Thyroid gland (tissue), 4 donors: ENCODE measurements at regions not wholly inside any gene's neighbourhood (a gene's known extent, or its start where the extent isn't known, plus 50 kb on each side); places are given as distances from the start of the nearest gene placed in this dataset.

Experiments used
- DNase-seq, 2 donors: peaks; one replicate each; pipeline ENCODE4 v3.0.0-alpha.2; 2019
- H3K27ac ChIP-seq, 3 donors: fragments of 200-600 bp; sonication (generic); 1 replicate in 2 of 3; 2 replicates in 1 of 3; pipeline ENCODE4 v1.5.1; 2016 to 2019; ENCODE audit warnings: mild to moderate bottlenecking in 1 of 3, moderate library complexity in 1 of 3
- H3K27me3 ChIP-seq: fragments of 200-600 bp; sonication (generic); one replicate; pipeline ENCODE4 v1.5.1; 2019
- H3K36me3 ChIP-seq, 2 donors: fragments of 200-600 bp; sonication (generic); one replicate each; pipeline ENCODE4 v1.5.1; 2016 to 2019
- H3K4me1 ChIP-seq, 2 donors: fragments of 200-600 bp; sonication (generic); one replicate each; pipeline ENCODE4 v1.5.1; 2017 to 2019
- H3K4me3 ChIP-seq, 3 donors: fragments of 200-600 bp; sonication (generic); replicated peaks in 1 of 3; 1 replicate in 2 of 3; 2 replicates in 1 of 3; pipeline ENCODE4 v1.5.1; 2016; ENCODE audit warnings: mild to moderate bottlenecking in 1 of 3
- H3K9me3 ChIP-seq: fragments of 200-600 bp; sonication (generic); one replicate; pipeline ENCODE4 v1.5.1; 2017
- POLR2A ChIP-seq, 2 donors: fragments of 450-650 bp; IDR thresholded peaks; one replicate each; pipeline ENCODE4 v1.6.1; 2017; ENCODE audit warnings: antibody characterized with exemption in 2 of 2, mild to moderate bottlenecking in 2 of 2, moderate library complexity in 1 of 2
- WGBS, 2 donors: methylation state at CpG; one replicate each; pipeline ENCODE4 v1.1.5; 2017; 5-methylcytosine and 5-hydroxymethylcytosine counted together
- intact Hi-C: fragments of 100-400 bp; cut with DNase I; formaldehyde crosslinking; loops from one replicate; pipeline ENCODE4 v1.15.1; 2023
- TF ChIP-seq, protein P1 (sequence below), 6 experiments: fragments of 200-600 bp in 3 of 6; fragments of 450-650 bp in 3 of 6; sonication (generic) in 3 of 6; IDR thresholded peaks; one replicate each; pipeline ENCODE4 v1.5.1; 2016 to 2019; ENCODE audit warnings: antibody characterized with exemption in 6 of 6, mild to moderate bottlenecking in 2 of 6, inconsistent platforms in 1 of 6, moderate library complexity in 1 of 6

DNA sequence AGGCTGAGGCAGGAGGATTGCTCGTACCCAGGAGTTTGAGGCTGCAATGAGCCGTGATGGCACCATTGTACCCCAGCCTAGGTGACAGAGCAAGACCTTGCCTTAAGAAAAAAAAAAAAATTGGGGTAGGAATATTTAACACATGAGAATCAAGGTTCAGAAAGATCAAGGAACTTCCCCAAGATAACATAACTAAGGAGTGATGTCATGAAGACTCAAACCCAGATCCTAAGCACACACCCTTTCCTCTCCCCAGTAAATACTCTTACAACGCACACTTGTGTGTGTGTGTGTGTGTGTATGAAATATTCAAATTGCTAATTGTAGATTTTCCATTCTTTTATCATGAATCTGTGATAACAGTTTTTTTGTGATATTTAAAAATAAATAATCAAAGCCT, 90.6 kb upstream of the NUDT4 start:
- TF ChIP-seq, protein P1, sequence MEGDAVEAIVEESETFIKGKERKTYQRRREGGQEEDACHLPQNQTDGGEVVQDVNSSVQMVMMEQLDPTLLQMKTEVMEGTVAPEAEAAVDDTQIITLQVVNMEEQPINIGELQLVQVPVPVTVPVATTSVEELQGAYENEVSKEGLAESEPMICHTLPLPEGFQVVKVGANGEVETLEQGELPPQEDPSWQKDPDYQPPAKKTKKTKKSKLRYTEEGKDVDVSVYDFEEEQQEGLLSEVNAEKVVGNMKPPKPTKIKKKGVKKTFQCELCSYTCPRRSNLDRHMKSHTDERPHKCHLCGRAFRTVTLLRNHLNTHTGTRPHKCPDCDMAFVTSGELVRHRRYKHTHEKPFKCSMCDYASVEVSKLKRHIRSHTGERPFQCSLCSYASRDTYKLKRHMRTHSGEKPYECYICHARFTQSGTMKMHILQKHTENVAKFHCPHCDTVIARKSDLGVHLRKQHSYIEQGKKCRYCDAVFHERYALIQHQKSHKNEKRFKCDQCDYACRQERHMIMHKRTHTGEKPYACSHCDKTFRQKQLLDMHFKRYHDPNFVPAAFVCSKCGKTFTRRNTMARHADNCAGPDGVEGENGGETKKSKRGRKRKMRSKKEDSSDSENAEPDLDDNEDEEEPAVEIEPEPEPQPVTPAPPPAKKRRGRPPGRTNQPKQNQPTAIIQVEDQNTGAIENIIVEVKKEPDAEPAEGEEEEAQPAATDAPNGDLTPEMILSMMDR (IDR thresholded peaks at IDR 0.05) = no peak
- no peak for TF ChIP-seq POLR2A (IDR thresholded peaks at IDR 0.05)
- no peak for DNase-seq
- 92 to 96% methylated on average over 3 of the region's 3 CpGs for WGBS, 2 donors

DNA sequence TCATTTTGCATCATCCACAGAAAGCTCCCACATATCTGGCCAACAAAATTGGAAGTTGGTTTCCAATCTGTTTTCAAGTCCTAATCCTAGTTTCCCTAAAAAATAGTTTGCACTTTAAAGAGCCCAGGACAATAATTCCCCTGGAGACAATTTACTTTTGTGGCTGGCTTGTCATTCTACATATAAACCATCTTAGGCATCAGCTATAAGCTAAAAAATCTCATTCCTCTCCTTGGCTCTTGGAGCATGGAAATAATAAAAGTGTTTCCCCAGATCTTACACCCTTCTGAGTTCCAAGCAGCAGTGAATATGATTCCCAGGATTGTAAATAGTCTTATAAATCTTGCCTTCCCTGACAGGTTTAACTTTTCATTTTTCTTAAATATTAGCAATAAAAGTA, 89.1 kb upstream of the NUDT4 start:
- TF ChIP-seq, protein P1 (IDR thresholded peaks at IDR 0.05) = no peak
- TF ChIP-seq POLR2A (IDR thresholded peaks at IDR 0.05) = no peak
- Histone ChIP-seq H3K4me3 (no peak overlapping the region), H3K27me3 (no peaks in the 10 kb centered on the region), H3K36me3 (no peaks in the 10 kb centered on the region), H3K4me1 (peaks cover 0 to 6% of the 10 kb centered on the region in 2 donors), H3K27ac (no peak overlapping the region), H3K9me3 (no peaks in the 10 kb centered on the region)
- intact Hi-C loops = no loop called here
- no peak for DNase-seq

More for the DNA sequence above, 90.6 kb upstream of the NUDT4 start:
- Histone ChIP-seq H3K27me3 (no peaks in the 10 kb centered on the region), H3K4me3 (no peak overlapping the region), H3K4me1 (no peaks in the 10 kb centered on the region), H3K9me3 (no peaks in the 10 kb centered on the region), H3K27ac (no peak overlapping the region), H3K36me3 (no peaks in the 10 kb centered on the region)
- intact Hi-C loops = no loop called here

GRCh38 chr12:93290391-93290790, 87.3 kb upstream of the NUDT4 start:
- TF ChIP-seq, protein P1 (IDR thresholded peaks at IDR 0.05) = no peak
- no peak for TF ChIP-seq POLR2A (IDR thresholded peaks at IDR 0.05)
- Histone ChIP-seq H3K27ac (no peak overlapping the region), H3K4me3 (no peak overlapping the region), H3K9me3 (no peaks in the 10 kb centered on the region), H3K27me3 (no peaks in the 10 kb centered on the region), H3K36me3 (no peaks in the 10 kb centered on the region), H3K4me1 (peaks cover 0 to 10% of the 10 kb centered on the region in 2 donors)
- DNase-seq = no peak
- 77 to 81% methylated on average over 7 of the region's 7 CpGs for WGBS, 2 donors
- intact Hi-C loops = no loop called here

GRCh38 chr12:93292213-93292612, 85.5 kb upstream of the NUDT4 start:
- H3K36me3 ChIP-seq = no peaks in the 10 kb centered on the region
- no peaks in the 10 kb centered on the region for H3K27me3 ChIP-seq
- DNase-seq = no peak
- intact Hi-C loops = no loop called here
- no peak overlapping the region for H3K4me3 ChIP-seq
- TF ChIP-seq, protein P1 (IDR thresholded peaks at IDR 0.05) = no peak
- TF ChIP-seq POLR2A (IDR thresholded peaks at IDR 0.05) = no peak
- no peak overlapping the region for H3K27ac ChIP-seq
- H3K4me1 ChIP-seq = peaks cover 0 to 10% of the 10 kb centered on the region in 2 donors
- 98% methylated on average over 6 of the region's 6 CpGs for WGBS, 2 donors
- H3K9me3 ChIP-seq = no peaks in the 10 kb centered on the region

- intact Hi-C loops = no loop called here
- no peak for DNase-seq
- no peak overlapping the region for H3K4me3 ChIP-seq
- no peak for TF ChIP-seq POLR2A (IDR thresholded peaks at IDR 0.05)
- TF ChIP-seq, protein P1 (IDR thresholded peaks at IDR 0.05) = no peak
- no peaks in the 10 kb centered on the region for H3K27me3 ChIP-seq
- H3K9me3 ChIP-seq = no peaks in the 10 kb centered on the region
- no peak overlapping the region for H3K27ac ChIP-seq
- no peaks in the 10 kb centered on the region for H3K36me3 ChIP-seq
- peaks cover 4 to 16% of the 10 kb centered on the region in 2 donors for H3K4me1 ChIP-seq
- WGBS, 2 donors = 68 to 73% methylated on average over 6 of the region's 6 CpGs
Observed at GRCh38 chr12:93292731-93293566, 84.8 kb upstream of the NUDT4 start.
